HL-60 (cell line): ENCODE measurements at regions not wholly inside any gene's neighbourhood (a gene's known extent, or its start where the extent isn't known, plus 50 kb on each side); places are given as distances from the start of the nearest gene placed in this dataset.

Experiments
- DNase-seq, 2 experiments: peaks; one replicate each; pipeline ENCODE4 v3.0.0-alpha.2; 2010 to 2020; ENCODE audit warnings: low read depth in 1 of 2, low spot score in 1 of 2
- H3K27ac ChIP-seq: fragments of 250-450 bp; sonication (Bioruptor Pico); replicated peaks from 2 replicates; pipeline ENCODE4 v1.5.1; 2020; ENCODE audit warnings: mild to moderate bottlenecking, moderate library complexity
- H3K27me3 ChIP-seq: fragments of 250-450 bp; sonication (Bioruptor Pico); 2 replicates; pipeline ENCODE4 v1.5.1; 2021; ENCODE audit warnings: mild to moderate bottlenecking, moderate library complexity; ENCODE audit not compliant: insufficient read depth, poor library complexity, severe bottlenecking
- H3K4me3 ChIP-seq: replicated peaks from 2 replicates; pipeline ENCODE4 v1.5.1; 2011; ENCODE audit warnings: mild to moderate bottlenecking, control low read depth, low read length; ENCODE audit not compliant: insufficient read depth
- GABPA ChIP-seq: IDR thresholded peaks from 2 replicates; pipeline ENCODE4 v1.6.1; 2012; ENCODE audit warnings: low read depth
- POLR2AphosphoS5 ChIP-seq: IDR thresholded peaks from 2 replicates; pipeline ENCODE4 v1.6.1; 2012; ENCODE audit warnings: low read depth
- REST ChIP-seq: IDR thresholded peaks from 2 replicates; pipeline ENCODE4 v1.6.1; 2012; ENCODE audit warnings: low read depth; ENCODE audit not compliant: insufficient replicate concordance
- SPI1 ChIP-seq: IDR thresholded peaks from 2 replicates; pipeline ENCODE4 v1.6.1; 2012; ENCODE audit warnings: low read depth, mild to moderate bottlenecking, borderline replicate concordance
- TF ChIP-seq, protein P1 (sequence below): IDR thresholded peaks from one replicate; pipeline ENCODE4 v1.5.1; 2011; ENCODE audit warnings: low read length, control low read depth, inconsistent platforms; ENCODE audit not compliant: insufficient read depth

- TF ChIP-seq POLR2AphosphoS5 = no peak
- TF ChIP-seq GABPA = no peak
- no peak for TF ChIP-seq REST
- TF ChIP-seq SPI1 = no peak
- TF ChIP-seq, protein P1, sequence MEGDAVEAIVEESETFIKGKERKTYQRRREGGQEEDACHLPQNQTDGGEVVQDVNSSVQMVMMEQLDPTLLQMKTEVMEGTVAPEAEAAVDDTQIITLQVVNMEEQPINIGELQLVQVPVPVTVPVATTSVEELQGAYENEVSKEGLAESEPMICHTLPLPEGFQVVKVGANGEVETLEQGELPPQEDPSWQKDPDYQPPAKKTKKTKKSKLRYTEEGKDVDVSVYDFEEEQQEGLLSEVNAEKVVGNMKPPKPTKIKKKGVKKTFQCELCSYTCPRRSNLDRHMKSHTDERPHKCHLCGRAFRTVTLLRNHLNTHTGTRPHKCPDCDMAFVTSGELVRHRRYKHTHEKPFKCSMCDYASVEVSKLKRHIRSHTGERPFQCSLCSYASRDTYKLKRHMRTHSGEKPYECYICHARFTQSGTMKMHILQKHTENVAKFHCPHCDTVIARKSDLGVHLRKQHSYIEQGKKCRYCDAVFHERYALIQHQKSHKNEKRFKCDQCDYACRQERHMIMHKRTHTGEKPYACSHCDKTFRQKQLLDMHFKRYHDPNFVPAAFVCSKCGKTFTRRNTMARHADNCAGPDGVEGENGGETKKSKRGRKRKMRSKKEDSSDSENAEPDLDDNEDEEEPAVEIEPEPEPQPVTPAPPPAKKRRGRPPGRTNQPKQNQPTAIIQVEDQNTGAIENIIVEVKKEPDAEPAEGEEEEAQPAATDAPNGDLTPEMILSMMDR = no peak
- Histone ChIP-seq H3K27me3 (no peaks in the 10 kb centered on the region), H3K27ac (no peak overlapping the region), H3K4me3 (no peak overlapping the region)
- no peak for DNase-seq
These were observed 133.8 kb downstream of the TMEM38B start for GRCh38 chr9:105828171-105828570.

DNA sequence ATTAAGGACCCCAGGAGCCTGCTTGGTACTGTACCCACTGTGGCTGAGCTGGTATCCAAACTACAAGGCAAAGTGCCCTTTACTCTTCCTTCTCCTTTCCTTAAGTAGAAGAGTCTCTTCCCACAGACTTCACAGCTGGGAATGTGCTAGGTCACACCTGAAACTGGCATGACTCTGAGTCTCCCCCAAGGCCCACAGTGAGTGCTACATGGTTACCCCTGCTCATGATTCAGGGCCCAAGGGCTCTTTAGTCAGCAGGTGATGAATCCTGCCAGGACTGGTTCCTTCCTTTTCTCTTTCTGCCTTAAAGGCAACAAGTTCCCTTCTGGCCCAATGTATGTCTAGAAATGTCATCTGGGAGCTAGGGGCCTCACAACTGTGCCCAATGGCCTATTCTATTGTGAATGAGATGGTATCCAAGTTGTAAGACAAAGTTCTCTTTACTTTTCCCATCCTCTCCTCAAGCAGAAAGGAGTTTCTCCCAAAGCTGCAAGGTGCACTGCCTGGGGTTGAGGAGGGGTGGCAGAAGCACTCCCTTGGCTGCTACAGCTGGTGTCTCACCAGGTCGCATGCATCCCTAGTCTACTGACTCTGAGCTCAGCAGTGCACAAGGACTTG, 134.4 kb downstream of the TMEM38B start:
- TF ChIP-seq SPI1 (no peak), REST (no peak), GABPA (no peak), POLR2AphosphoS5 (no peak)
- TF ChIP-seq, protein P1 = no peak
- H3K27ac ChIP-seq = no peak overlapping the region
- no peak for DNase-seq
- H3K27me3 ChIP-seq = no peaks in the 10 kb centered on the region
- H3K4me3 ChIP-seq = no peak overlapping the region

DNA sequence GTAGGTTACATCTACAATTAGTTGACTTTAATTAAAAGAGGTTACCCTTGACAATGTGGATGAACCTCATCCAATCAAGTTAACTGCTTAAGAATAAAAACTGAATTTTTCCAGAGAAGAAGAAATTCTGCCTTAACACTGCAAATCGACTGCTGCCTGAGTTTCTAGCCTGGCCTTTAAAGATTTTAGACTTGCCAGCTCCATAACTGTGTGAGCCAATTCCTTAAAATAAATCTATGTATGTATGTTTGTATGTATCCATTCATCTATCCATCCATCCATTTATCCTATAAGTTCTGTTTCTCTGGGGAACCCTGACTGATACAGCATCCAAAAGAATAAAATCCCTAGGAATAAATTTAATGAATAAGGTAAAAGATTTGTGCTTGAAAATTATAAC, 136.1 kb downstream of the TMEM38B start:
- TF ChIP-seq GABPA (no peak), REST (no peak)
- Histone ChIP-seq H3K27me3 (no peaks in the 10 kb centered on the region), H3K4me3 (no peak overlapping the region), H3K27ac (no peak overlapping the region)
- DNase-seq = no peak
